Liver (tissue), 7 donors: ENCODE measurements at regions not wholly inside any gene's neighbourhood (a gene's known extent, or its start where the extent isn't known, plus 50 kb on each side); places are given as distances from the start of the nearest gene placed in this dataset.

Experiments used
- DNase-seq: peaks from one replicate; pipeline ENCODE4 v3.0.0-alpha.2; 2017; ENCODE audit warnings: low spot score
- H3K27ac ChIP-seq, 2 donors: one replicate each; pipeline ENCODE4 v1.7.0; 2013; ENCODE audit warnings: inconsistent platforms in 2 of 2, low read length in 2 of 2, control low read depth in 1 of 2, low read depth in 1 of 2, mild to moderate bottlenecking in 1 of 2
- H3K27me3 ChIP-seq, 4 donors: one replicate each; pipeline versions ENCODE4 v1.6.1 to v1.7.0; 2013; ENCODE audit warnings: low read length in 3 of 4, inconsistent platforms in 1 of 4, mild to moderate bottlenecking in 1 of 4, moderate library complexity in 1 of 4; ENCODE audit not compliant: control insufficient read depth in 4 of 4, insufficient read depth in 4 of 4
- H3K36me3 ChIP-seq, 4 donors: one replicate each; pipeline versions ENCODE4 v1.6.1 to v1.7.0; 2013; ENCODE audit warnings: low read length in 3 of 4, mild to moderate bottlenecking in 3 of 4, low read depth in 1 of 4, moderate library complexity in 1 of 4; ENCODE audit not compliant: control insufficient read depth in 4 of 4, insufficient read depth in 3 of 4
- H3K4me1 ChIP-seq, 4 donors: one replicate each; pipeline versions ENCODE4 v1.6.1 to v1.7.0; 2013; ENCODE audit warnings: low read length in 3 of 4, mild to moderate bottlenecking in 3 of 4, moderate library complexity in 1 of 4; ENCODE audit not compliant: control insufficient read depth in 4 of 4, insufficient read depth in 4 of 4
- H3K4me3 ChIP-seq, 3 donors: one replicate each; pipeline versions ENCODE4 v1.6.1 to v1.7.0; 2013; ENCODE audit warnings: low read length in 3 of 3, control low read depth in 1 of 3, low read depth in 1 of 3, mild to moderate bottlenecking in 1 of 3
- H3K9ac ChIP-seq, 2 donors: one replicate each; pipeline ENCODE4 v1.7.0; 2013; ENCODE audit warnings: low read length in 2 of 2, mild to moderate bottlenecking in 2 of 2, moderate library complexity in 2 of 2, control low read depth in 1 of 2, low read depth in 1 of 2
- H3K9me3 ChIP-seq, 4 donors: one replicate each; pipeline versions ENCODE4 v1.6.1 to v1.7.0; 2013; ENCODE audit warnings: low read length in 3 of 4; ENCODE audit not compliant: control insufficient read depth in 4 of 4
- EGR1 ChIP-seq, 2 donors: IDR thresholded peaks; 2 replicates each; pipeline ENCODE4 v1.6.1; 2016 to 2018; ENCODE audit warnings: antibody characterized with exemption in 2 of 2, low read depth in 2 of 2
- FOXA1 ChIP-seq: IDR thresholded peaks from 2 replicates; pipeline ENCODE4 v1.6.1; 2016; ENCODE audit warnings: antibody characterized with exemption
- FOXA2 ChIP-seq: IDR thresholded peaks from 2 replicates; pipeline ENCODE4 v1.6.1; 2016; ENCODE audit warnings: antibody characterized with exemption
- GABPA ChIP-seq, 2 donors: IDR thresholded peaks in 1 of 2; conservative IDR thresholded peaks in 1 of 2; 2 replicates each; pipeline ENCODE4 v1.6.1; 2016; ENCODE audit warnings: antibody characterized with exemption in 2 of 2, mild to moderate bottlenecking in 1 of 2, moderate library complexity in 1 of 2
- HNF4A ChIP-seq, 2 donors: conservative IDR thresholded peaks; 2 replicates each; pipeline ENCODE4 v1.6.1; 2016; ENCODE audit warnings: antibody characterized with exemption in 2 of 2, mild to moderate bottlenecking in 2 of 2
- HNF4G ChIP-seq: IDR thresholded peaks from 2 replicates; pipeline ENCODE4 v1.6.1; 2016; ENCODE audit warnings: antibody characterized with exemption
- JUND ChIP-seq, 2 donors: IDR thresholded peaks; 2 replicates each; pipeline ENCODE4 v1.6.1; 2016; ENCODE audit warnings: antibody characterized with exemption in 2 of 2
- NR2F2 ChIP-seq: IDR thresholded peaks from 2 replicates; pipeline ENCODE4 v1.6.1; 2016; ENCODE audit warnings: antibody characterized with exemption
- RAD21 ChIP-seq, 2 donors: IDR thresholded peaks; 2 replicates each; pipeline ENCODE4 v1.6.1; 2016; ENCODE audit warnings: antibody characterized with exemption in 2 of 2, mild to moderate bottlenecking in 2 of 2
- RXRA ChIP-seq, 2 donors: IDR thresholded peaks; 2 replicates each; pipeline ENCODE4 v1.6.1; 2017 to 2018; ENCODE audit warnings: antibody characterized with exemption in 2 of 2, mild to moderate bottlenecking in 1 of 2
- SP1 ChIP-seq: IDR thresholded peaks from 2 replicates; pipeline ENCODE4 v1.6.1; 2018; ENCODE audit warnings: antibody characterized with exemption, mild to moderate bottlenecking
- TAF1 ChIP-seq: conservative IDR thresholded peaks from 2 replicates; pipeline ENCODE4 v1.6.1; 2016; ENCODE audit warnings: antibody characterized with exemption, mild to moderate bottlenecking
- YY1 ChIP-seq: IDR thresholded peaks from 2 replicates; pipeline ENCODE4 v1.6.1; 2016; ENCODE audit warnings: antibody characterized with exemption, mild to moderate bottlenecking
- TF ChIP-seq, protein P1 (sequence below): IDR thresholded peaks from 2 replicates; pipeline ENCODE4 v1.6.1; 2016; ENCODE audit warnings: antibody characterized with exemption
- TF ChIP-seq, protein P2 (sequence below): IDR thresholded peaks from 2 replicates; pipeline ENCODE4 v1.6.1; 2016; ENCODE audit warnings: antibody characterized with exemption
- TF ChIP-seq, protein P3 (sequence below): IDR thresholded peaks from 2 replicates; pipeline ENCODE4 v1.6.1; 2016; ENCODE audit warnings: antibody characterized with exemption
- TF ChIP-seq, protein P4 (sequence below): IDR thresholded peaks from 2 replicates; pipeline ENCODE4 v1.6.1; 2016; ENCODE audit warnings: antibody characterized with exemption, mild to moderate bottlenecking
- TF ChIP-seq, protein P5 (sequence below): fragments of 150-350 bp; IDR thresholded peaks from 2 replicates; pipeline ENCODE4 v1.5.1; 2017; ENCODE audit warnings: improper control_type of control experiment, low read depth, low read length; ENCODE audit not compliant: missing input control
- donor health status: healthy.
- donor health status: healthy.
- donor health status: healthy.
- donor health status: healthy.

DNA sequence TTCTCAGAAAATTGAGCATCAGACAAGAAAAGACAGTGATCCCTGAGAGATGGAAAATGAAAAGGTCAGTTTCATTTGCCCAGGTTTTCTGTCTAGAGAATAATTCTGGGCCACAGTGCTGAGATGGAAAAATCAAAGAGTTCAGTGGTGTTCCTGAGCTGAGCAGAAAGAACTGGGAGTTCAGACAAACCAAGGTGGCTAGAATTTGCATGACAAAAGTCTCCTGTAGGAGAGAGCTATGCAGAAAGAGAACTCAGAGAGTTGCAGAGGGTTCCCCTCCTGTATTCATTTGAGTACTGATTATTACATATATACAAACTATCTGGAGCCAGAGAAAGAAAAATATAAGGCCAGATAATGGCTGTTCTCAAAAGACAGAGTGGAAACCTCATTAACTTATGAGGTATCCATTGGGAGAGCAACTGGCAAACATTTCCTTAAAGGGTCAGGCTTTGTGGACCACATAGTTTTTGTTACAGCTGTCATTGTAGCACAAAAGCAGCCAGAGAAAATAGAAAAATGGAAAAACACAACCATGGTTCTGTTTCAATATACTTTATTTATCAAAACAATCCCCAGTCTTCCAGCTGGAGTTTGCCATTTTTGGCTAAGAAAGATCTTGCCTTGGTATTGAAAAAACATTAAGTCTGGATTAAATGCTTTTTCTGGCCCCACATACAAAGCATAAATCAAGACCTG is 1004.1 kb downstream of the TBL1XR1 start:
- Histone ChIP-seq H3K36me3 (no peaks in the 10 kb centered on the region), H3K9ac (no peak overlapping the region), H3K27me3 (no peaks in the 10 kb centered on the region), H3K9me3 (peaks cover 0 to 4% (median 2%) of the 10 kb centered on the region in 4 donors), H3K4me3 (no peak overlapping the region), H3K4me1 (no peaks in the 10 kb centered on the region), H3K27ac (no peak overlapping the region)
- no peak for DNase-seq
- no peak for TF ChIP-seq RXRA (IDR thresholded peaks at IDR 0.05)
- TF ChIP-seq YY1, result no peak
- no peak for TF ChIP-seq HNF4A (conservative IDR thresholded peaks at IDR 0.05)
- no peak for TF ChIP-seq FOXA1
- TF ChIP-seq, protein P1, sequence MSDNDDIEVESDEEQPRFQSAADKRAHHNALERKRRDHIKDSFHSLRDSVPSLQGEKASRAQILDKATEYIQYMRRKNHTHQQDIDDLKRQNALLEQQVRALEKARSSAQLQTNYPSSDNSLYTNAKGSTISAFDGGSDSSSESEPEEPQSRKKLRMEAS, result no peak
- no peak for TF ChIP-seq JUND (IDR thresholded peaks at IDR 0.05)
- no peak for TF ChIP-seq FOXA2
- TF ChIP-seq, protein P2, sequence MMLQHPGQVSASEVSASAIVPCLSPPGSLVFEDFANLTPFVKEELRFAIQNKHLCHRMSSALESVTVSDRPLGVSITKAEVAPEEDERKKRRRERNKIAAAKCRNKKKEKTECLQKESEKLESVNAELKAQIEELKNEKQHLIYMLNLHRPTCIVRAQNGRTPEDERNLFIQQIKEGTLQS, result no peak
- TF ChIP-seq GABPA (IDR thresholded peaks at IDR 0.05 in 1 of 2, conservative IDR thresholded peaks at IDR 0.05 in 1 of 2), result no peak
- TF ChIP-seq HNF4G, result no peak
- TF ChIP-seq RAD21 (IDR thresholded peaks at IDR 0.05), result no peak
- TF ChIP-seq, protein P3, sequence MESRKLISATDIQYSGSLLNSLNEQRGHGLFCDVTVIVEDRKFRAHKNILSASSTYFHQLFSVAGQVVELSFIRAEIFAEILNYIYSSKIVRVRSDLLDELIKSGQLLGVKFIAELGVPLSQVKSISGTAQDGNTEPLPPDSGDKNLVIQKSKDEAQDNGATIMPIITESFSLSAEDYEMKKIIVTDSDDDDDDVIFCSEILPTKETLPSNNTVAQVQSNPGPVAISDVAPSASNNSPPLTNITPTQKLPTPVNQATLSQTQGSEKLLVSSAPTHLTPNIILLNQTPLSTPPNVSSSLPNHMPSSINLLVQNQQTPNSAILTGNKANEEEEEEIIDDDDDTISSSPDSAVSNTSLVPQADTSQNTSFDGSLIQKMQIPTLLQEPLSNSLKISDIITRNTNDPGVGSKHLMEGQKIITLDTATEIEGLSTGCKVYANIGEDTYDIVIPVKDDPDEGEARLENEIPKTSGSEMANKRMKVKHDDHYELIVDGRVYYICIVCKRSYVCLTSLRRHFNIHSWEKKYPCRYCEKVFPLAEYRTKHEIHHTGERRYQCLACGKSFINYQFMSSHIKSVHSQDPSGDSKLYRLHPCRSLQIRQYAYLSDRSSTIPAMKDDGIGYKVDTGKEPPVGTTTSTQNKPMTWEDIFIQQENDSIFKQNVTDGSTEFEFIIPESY, result no peak
- no peak for TF ChIP-seq SP1
- TF ChIP-seq, protein P4, sequence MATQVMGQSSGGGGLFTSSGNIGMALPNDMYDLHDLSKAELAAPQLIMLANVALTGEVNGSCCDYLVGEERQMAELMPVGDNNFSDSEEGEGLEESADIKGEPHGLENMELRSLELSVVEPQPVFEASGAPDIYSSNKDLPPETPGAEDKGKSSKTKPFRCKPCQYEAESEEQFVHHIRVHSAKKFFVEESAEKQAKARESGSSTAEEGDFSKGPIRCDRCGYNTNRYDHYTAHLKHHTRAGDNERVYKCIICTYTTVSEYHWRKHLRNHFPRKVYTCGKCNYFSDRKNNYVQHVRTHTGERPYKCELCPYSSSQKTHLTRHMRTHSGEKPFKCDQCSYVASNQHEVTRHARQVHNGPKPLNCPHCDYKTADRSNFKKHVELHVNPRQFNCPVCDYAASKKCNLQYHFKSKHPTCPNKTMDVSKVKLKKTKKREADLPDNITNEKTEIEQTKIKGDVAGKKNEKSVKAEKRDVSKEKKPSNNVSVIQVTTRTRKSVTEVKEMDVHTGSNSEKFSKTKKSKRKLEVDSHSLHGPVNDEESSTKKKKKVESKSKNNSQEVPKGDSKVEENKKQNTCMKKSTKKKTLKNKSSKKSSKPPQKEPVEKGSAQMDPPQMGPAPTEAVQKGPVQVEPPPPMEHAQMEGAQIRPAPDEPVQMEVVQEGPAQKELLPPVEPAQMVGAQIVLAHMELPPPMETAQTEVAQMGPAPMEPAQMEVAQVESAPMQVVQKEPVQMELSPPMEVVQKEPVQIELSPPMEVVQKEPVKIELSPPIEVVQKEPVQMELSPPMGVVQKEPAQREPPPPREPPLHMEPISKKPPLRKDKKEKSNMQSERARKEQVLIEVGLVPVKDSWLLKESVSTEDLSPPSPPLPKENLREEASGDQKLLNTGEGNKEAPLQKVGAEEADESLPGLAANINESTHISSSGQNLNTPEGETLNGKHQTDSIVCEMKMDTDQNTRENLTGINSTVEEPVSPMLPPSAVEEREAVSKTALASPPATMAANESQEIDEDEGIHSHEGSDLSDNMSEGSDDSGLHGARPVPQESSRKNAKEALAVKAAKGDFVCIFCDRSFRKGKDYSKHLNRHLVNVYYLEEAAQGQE, result no peak
- TF ChIP-seq TAF1, result no peak
- no peak for TF ChIP-seq EGR1 (IDR thresholded peaks at IDR 0.05; ENCODE audit: low read depth in 2 of 2)
- no peak for TF ChIP-seq NR2F2
- TF ChIP-seq, protein P5, sequence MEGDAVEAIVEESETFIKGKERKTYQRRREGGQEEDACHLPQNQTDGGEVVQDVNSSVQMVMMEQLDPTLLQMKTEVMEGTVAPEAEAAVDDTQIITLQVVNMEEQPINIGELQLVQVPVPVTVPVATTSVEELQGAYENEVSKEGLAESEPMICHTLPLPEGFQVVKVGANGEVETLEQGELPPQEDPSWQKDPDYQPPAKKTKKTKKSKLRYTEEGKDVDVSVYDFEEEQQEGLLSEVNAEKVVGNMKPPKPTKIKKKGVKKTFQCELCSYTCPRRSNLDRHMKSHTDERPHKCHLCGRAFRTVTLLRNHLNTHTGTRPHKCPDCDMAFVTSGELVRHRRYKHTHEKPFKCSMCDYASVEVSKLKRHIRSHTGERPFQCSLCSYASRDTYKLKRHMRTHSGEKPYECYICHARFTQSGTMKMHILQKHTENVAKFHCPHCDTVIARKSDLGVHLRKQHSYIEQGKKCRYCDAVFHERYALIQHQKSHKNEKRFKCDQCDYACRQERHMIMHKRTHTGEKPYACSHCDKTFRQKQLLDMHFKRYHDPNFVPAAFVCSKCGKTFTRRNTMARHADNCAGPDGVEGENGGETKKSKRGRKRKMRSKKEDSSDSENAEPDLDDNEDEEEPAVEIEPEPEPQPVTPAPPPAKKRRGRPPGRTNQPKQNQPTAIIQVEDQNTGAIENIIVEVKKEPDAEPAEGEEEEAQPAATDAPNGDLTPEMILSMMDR, result no peak
